ENCODE measurements at regions not wholly inside any gene's neighbourhood (a gene's known extent, or its start where the extent isn't known, plus 50 kb on each side); places are given as distances from the start of the nearest gene placed in this dataset.

GRCh38 chr2:15116830-15117229 lies 444.3 kb downstream of the NBAS start:
- H3K27ac Mint-ChIP-seq, result no peak overlapping the region
- intact Hi-C loops (cut with micrococcal nuclease), result no loop called here
- peaks cover 9% of the 10 kb centered on the region for H3K9me3 Mint-ChIP-seq
- no peak for TF ChIP-seq CTCF (IDR thresholded peaks at IDR 0.05)
- H3K27me3 Mint-ChIP-seq, result no peaks in the 10 kb centered on the region
- no peak overlapping the region for H3K4me3 Mint-ChIP-seq
- no peak for ATAC-seq
- CTCF ChIA-PET, result no interaction called here
- peaks cover 7% of the 10 kb centered on the region for H3K4me1 Mint-ChIP-seq (ENCODE audit: low read depth)
- POLR2A ChIA-PET, result no interaction called here
- H3K36me3 Mint-ChIP-seq (ENCODE audit: low read depth), result no peaks in the 10 kb centered on the region
- no peak for DNase-seq
